Fibroblast of peridontal ligament (primary cell): ENCODE measurements at regions not wholly inside any gene's neighbourhood (a gene's known extent, or its start where the extent isn't known, plus 50 kb on each side); places are given as distances from the start of the nearest gene placed in this dataset.
"Not testable (repeated sequence)": the region's sequence is repeated elsewhere in the genome, so short reads cannot be mapped to it uniquely, and the experiment has no call there.

ENCODE experiments used
- DNase-seq: peaks from one replicate; pipeline ENCODE4 v3.0.0-alpha.2; 2010; ENCODE audit errors: extremely low read depth

- no peak for DNase-seq
These were observed 152.8 kb upstream of the TSLP start for GRCh38 chr5:110918683-110919082.

- DNase-seq, result peak; percentile 28
These were observed 147.5 kb upstream of the TSLP start for GRCh38 chr5:110923971-110924370.

GRCh38 chr5:110925398-110925797 is 146.1 kb upstream of the TSLP start:
- peak; percentile 40 for DNase-seq

GRCh38 chr5:110925916-110926315 is 145.6 kb upstream of the TSLP start:
- no peak for DNase-seq

GRCh38 chr5:110932755-110933488 is 138.6 kb upstream of the TSLP start:
- no peak for DNase-seq

- no peak for DNase-seq
These were observed 131.4 kb upstream of the TSLP start for GRCh38 chr5:110940136-110940535.

- no peak for DNase-seq
These were observed 125.6 kb upstream of the TSLP start for GRCh38 chr5:110945874-110946436.

GRCh38 chr5:110951373-110951791 is 120.1 kb upstream of the TSLP start:
- no peak for DNase-seq

GRCh38 chr5:110956280-110956912 is 115.1 kb upstream of the TSLP start:
- no peak for DNase-seq

- no peak for DNase-seq
These were observed 114.3 kb upstream of the TSLP start for GRCh38 chr5:110956913-110957813.

GRCh38 chr5:110957934-110958333 is 113.6 kb upstream of the TSLP start:
- peak; percentile 48 for DNase-seq

- DNase-seq, result no peak
These were observed 108.0 kb upstream of the TSLP start for GRCh38 chr5:110963495-110963894.

- peak; percentile 8 for DNase-seq
These were observed 105.5 kb upstream of the TSLP start for GRCh38 chr5:110965773-110966581.

- peak; percentile 36 for DNase-seq
These were observed 103.1 kb upstream of the TSLP start for GRCh38 chr5:110968246-110969005.

- peak; percentile 9 for DNase-seq
These were observed 102.0 kb upstream of the TSLP start for GRCh38 chr5:110969502-110969901.

GRCh38 chr5:110973510-110973909 is 98.0 kb upstream of the TSLP start:
- no peak for DNase-seq

GRCh38 chr5:110977915-110978314 is 93.6 kb upstream of the TSLP start:
- peak; percentile 5 for DNase-seq

- DNase-seq, result not testable (repeated sequence)
These were observed 85.6 kb upstream of the TSLP start for GRCh38 chr5:110985882-110986281.

- not testable (repeated sequence) for DNase-seq
These were observed 83.9 kb upstream of the TSLP start for GRCh38 chr5:110987573-110987972.

GRCh38 chr5:110996742-110997141 is 74.8 kb upstream of the TSLP start:
- DNase-seq, result no peak
